WTC11 (cell line): ENCODE measurements at regions not wholly inside any gene's neighbourhood (a gene's known extent, or its start where the extent isn't known, plus 50 kb on each side); places are given as distances from the start of the nearest gene placed in this dataset.

ENCODE experiments used
- ATAC-seq: fragments of 200-7000 bp; cut with Tn5 transposase; 2 replicates; pipeline ENCODE4 v1.10.0; 2021; ENCODE audit warnings: mild to moderate bottlenecking, moderate library complexity
- CTCF ChIA-PET: fragments of 300-600 bp; sonication (Branson Sonifier 250); formaldehyde crosslinking; loops from one replicate; lab custom pipeline; 2021; ENCODE audit warnings: antibody characterized with exemption; lab: Charles Lee
- POLR2A ChIA-PET: fragments of 350-600 bp; sonication (Branson Sonifier 250); formaldehyde crosslinking; loops from one replicate; lab custom pipeline; 2021; ENCODE audit warnings: antibody characterized with exemption; lab: Charles Lee
- DNase-seq: peaks from one replicate; pipeline ENCODE4 v3.0.0; 2021; ENCODE audit warnings: low spot score
- H3K27ac Mint-ChIP-seq: 2 replicates; pipeline ENCODE4 v1.8.0; 2021; ENCODE audit warnings: mixed read lengths
- H3K27me3 Mint-ChIP-seq: 2 replicates; pipeline ENCODE4 v1.8.0; 2021; ENCODE audit warnings: low read depth, mild to moderate bottlenecking, moderate library complexity, mixed read lengths
- H3K36me3 Mint-ChIP-seq: 2 replicates; pipeline ENCODE4 v1.8.0; 2021; ENCODE audit warnings: mixed read lengths
- H3K4me1 Mint-ChIP-seq: 2 replicates; pipeline ENCODE4 v1.8.0; 2022; ENCODE audit warnings: mixed read lengths
- H3K4me3 Mint-ChIP-seq: 2 replicates; pipeline ENCODE4 v1.8.0; 2021; ENCODE audit warnings: mild to moderate bottlenecking, moderate library complexity, mixed read lengths
- H3K9me3 Mint-ChIP-seq: 2 replicates; pipeline ENCODE4 v1.8.0; 2021; ENCODE audit warnings: mixed read lengths
- EMX1 ChIP-seq: fragments of 250-450 bp; sonication (Bioruptor Pico); IDR thresholded peaks from 2 replicates; pipeline ENCODE4 v1.8.0; 2021; ENCODE audit warnings: mild to moderate bottlenecking
- ETV6 ChIP-seq: sonication (generic); formaldehyde crosslinking; IDR thresholded peaks from 2 replicates; pipeline ENCODE4 v1.8.1; 2022; ENCODE audit warnings: mild to moderate bottlenecking, missing genetic modification reagents
- FOXJ3 ChIP-seq: sonication (generic); formaldehyde crosslinking; IDR thresholded peaks from 2 replicates; pipeline ENCODE4 v1.9.0; 2021; ENCODE audit warnings: missing genetic modification reagents, mild to moderate bottlenecking, borderline replicate concordance
- FOXK1 ChIP-seq: sonication (generic); formaldehyde crosslinking; IDR thresholded peaks from 2 replicates; pipeline ENCODE4 v1.8.0; 2022; ENCODE audit warnings: mild to moderate bottlenecking, moderate library complexity, missing genetic modification reagents
- GABPB1 ChIP-seq: sonication (generic); formaldehyde crosslinking; IDR thresholded peaks from 2 replicates; pipeline ENCODE4 v1.8.1; 2023; ENCODE audit warnings: mild to moderate bottlenecking, missing genetic modification reagents
- GRHL2 ChIP-seq: fragments of 250-450 bp; sonication (Bioruptor Pico); IDR thresholded peaks from 2 replicates; pipeline ENCODE4 v1.8.0; 2022; ENCODE audit warnings: mild to moderate bottlenecking, moderate library complexity; ENCODE audit not compliant: insufficient replicate concordance, severe bottlenecking
- NFE2L1 ChIP-seq: sonication (generic); formaldehyde crosslinking; IDR thresholded peaks from 2 replicates; pipeline ENCODE4 v1.8.1; 2023; ENCODE audit warnings: missing genetic modification reagents
- NR1H2 ChIP-seq: sonication (generic); formaldehyde crosslinking; IDR thresholded peaks from 2 replicates; pipeline ENCODE4 v1.9.0; 2021; ENCODE audit warnings: mild to moderate bottlenecking, moderate library complexity, missing genetic modification reagents
- PRRX2 ChIP-seq: fragments of 250-450 bp; sonication (Bioruptor Pico); IDR thresholded peaks from 2 replicates; pipeline ENCODE4 v1.8.0; 2021; ENCODE audit warnings: mild to moderate bottlenecking
- SMAD3 ChIP-seq: sonication (generic); formaldehyde crosslinking; IDR thresholded peaks from 2 replicates; pipeline ENCODE4 v1.8.0; 2022; ENCODE audit warnings: missing genetic modification reagents, mild to moderate bottlenecking, borderline replicate concordance
- TEAD1 ChIP-seq: sonication (generic); formaldehyde crosslinking; IDR thresholded peaks from 2 replicates; pipeline ENCODE4 v1.8.0; 2022; ENCODE audit warnings: mild to moderate bottlenecking, missing genetic modification reagents
- USF2 ChIP-seq: sonication (generic); formaldehyde crosslinking; IDR thresholded peaks from 2 replicates; pipeline ENCODE4 v1.8.1; 2023; ENCODE audit warnings: mild to moderate bottlenecking, missing genetic modification reagents, moderate library complexity
- ZNF121 ChIP-seq: sonication (generic); formaldehyde crosslinking; IDR thresholded peaks from 2 replicates; pipeline ENCODE4 v1.8.0; 2023; ENCODE audit warnings: missing genetic modification reagents
- ZNF138 ChIP-seq: sonication (generic); formaldehyde crosslinking; conservative IDR thresholded peaks from 2 replicates; pipeline ENCODE4 v1.8.1; 2022; ENCODE audit warnings: mild to moderate bottlenecking, moderate library complexity, missing genetic modification reagents
- ZNF317 ChIP-seq: sonication (generic); formaldehyde crosslinking; IDR thresholded peaks from 2 replicates; pipeline ENCODE4 v1.8.1; 2023; ENCODE audit warnings: low read depth, mild to moderate bottlenecking, moderate library complexity, missing genetic modification reagents, borderline replicate concordance
- ZNF416 ChIP-seq: fragments of 250-450 bp; sonication (Bioruptor Pico); IDR thresholded peaks from 2 replicates; pipeline ENCODE4 v1.9.0; 2021; ENCODE audit warnings: mild to moderate bottlenecking, inconsistent platforms
- TF ChIP-seq, protein P1 (sequence below): fragments of 200-600 bp; IDR thresholded peaks from 2 replicates; pipeline ENCODE4 v1.8.0; 2022; ENCODE audit warnings: antibody characterized with exemption
- TF ChIP-seq, protein P2 (sequence below): fragments of 250-450 bp; sonication (Bioruptor Pico); IDR thresholded peaks from 2 replicates; pipeline ENCODE4 v1.8.0; 2021; ENCODE audit warnings: mild to moderate bottlenecking
- TF ChIP-seq, protein P3 (sequence below): sonication (generic); formaldehyde crosslinking; IDR thresholded peaks from 2 replicates; pipeline ENCODE4 v1.8.1; 2022; ENCODE audit warnings: missing genetic modification reagents, borderline replicate concordance
- TF ChIP-seq, protein P4 (sequence below): sonication (generic); formaldehyde crosslinking; IDR thresholded peaks from 2 replicates; pipeline ENCODE4 v1.8.1; 2023; ENCODE audit warnings: mild to moderate bottlenecking, missing genetic modification reagents, moderate library complexity
- TF ChIP-seq, protein P5 (sequence below): sonication (generic); formaldehyde crosslinking; IDR thresholded peaks from 2 replicates; pipeline ENCODE4 v1.8.0; 2023; ENCODE audit warnings: missing genetic modification reagents, mild to moderate bottlenecking, borderline replicate concordance

- TF ChIP-seq ZNF416 (CRISPR knock-in tag) (no peak), SMAD3 (no peak), ETV6 (CRISPR knock-in tag) (no peak), EMX1 (CRISPR knock-in tag) (no peak), NR1H2 (CRISPR knock-in tag) (no peak), ZNF317 (CRISPR knock-in tag) (no peak), FOXK1 (CRISPR knock-in tag) (no peak)
- TF ChIP-seq, protein P1, sequence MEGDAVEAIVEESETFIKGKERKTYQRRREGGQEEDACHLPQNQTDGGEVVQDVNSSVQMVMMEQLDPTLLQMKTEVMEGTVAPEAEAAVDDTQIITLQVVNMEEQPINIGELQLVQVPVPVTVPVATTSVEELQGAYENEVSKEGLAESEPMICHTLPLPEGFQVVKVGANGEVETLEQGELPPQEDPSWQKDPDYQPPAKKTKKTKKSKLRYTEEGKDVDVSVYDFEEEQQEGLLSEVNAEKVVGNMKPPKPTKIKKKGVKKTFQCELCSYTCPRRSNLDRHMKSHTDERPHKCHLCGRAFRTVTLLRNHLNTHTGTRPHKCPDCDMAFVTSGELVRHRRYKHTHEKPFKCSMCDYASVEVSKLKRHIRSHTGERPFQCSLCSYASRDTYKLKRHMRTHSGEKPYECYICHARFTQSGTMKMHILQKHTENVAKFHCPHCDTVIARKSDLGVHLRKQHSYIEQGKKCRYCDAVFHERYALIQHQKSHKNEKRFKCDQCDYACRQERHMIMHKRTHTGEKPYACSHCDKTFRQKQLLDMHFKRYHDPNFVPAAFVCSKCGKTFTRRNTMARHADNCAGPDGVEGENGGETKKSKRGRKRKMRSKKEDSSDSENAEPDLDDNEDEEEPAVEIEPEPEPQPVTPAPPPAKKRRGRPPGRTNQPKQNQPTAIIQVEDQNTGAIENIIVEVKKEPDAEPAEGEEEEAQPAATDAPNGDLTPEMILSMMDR, result no peak
- TF ChIP-seq, all 79 proteins: peak for 0
Measured at GRCh38 chrY:13091575-13091974, 186.9 kb downstream of the DDX3Y start (continued).

DNA sequence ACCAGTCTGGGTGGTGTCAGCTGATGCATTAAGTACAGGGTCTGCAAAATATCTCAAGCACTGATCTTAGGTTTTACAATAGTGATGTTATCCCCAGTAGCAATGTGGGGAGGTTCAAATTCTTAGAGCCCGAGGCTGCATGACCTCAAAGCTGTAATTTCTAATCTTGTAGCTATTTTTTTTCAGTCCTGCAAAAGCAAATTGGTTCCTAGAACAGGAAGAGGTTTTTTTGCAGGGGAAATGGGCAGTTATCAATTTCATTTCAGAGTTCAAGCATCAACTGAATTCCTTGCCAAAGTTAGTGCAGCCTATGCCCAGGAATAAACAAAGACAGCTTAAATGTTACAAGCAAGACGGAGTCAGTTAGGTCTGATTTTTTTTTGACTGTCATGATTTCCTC lies 188.3 kb downstream of the DDX3Y start:
- no peak; the same call in 1 of the 2 replicates for ATAC-seq
- H3K36me3 Mint-ChIP-seq, result peaks cover 31% of the 10 kb centered on the region

GRCh38 chrY:13093461-13093860 lies 188.8 kb downstream of the DDX3Y start:
- H3K9me3 Mint-ChIP-seq, result peaks cover 28% of the 10 kb centered on the region
- H3K4me1 Mint-ChIP-seq, result peaks cover 54% of the 10 kb centered on the region
- peaks cover 30% of the 10 kb centered on the region for H3K36me3 Mint-ChIP-seq
- H3K27me3 Mint-ChIP-seq, result no peaks in the 10 kb centered on the region
- peak; percentile 46; the same call in 1 of the 2 replicates for TF ChIP-seq USF2 (CRISPR knock-in tag)
- TF ChIP-seq GABPB1, result no peak
- TF ChIP-seq, all 79 proteins: peak for 1
- ChIA-PET CTCF (interaction anchor here (1.0 to 1.2 kb wide), 2 partner anchors 131 to 167 kb away, joined by 3 read pairs; no protein-coding TSS in a partner anchor), POLR2A (no interaction called here)
- DNase-seq, result no peak
- H3K27ac Mint-ChIP-seq, result peak overlapping the region; percentile 100
- peak; percentile 83 for ATAC-seq
- H3K4me3 Mint-ChIP-seq, result 0 out of 2 replicates have a peak overlapping the region, but pooled peaks have one; percentile 45

More for the DNA sequence above, 188.3 kb downstream of the DDX3Y start:
- DNase-seq, result no peak
- Mint-ChIP-seq H3K4me1 (peaks cover 50% of the 10 kb centered on the region), H3K9me3 (peaks cover 30% of the 10 kb centered on the region), H3K27ac (peak overlapping the region; percentile 98), H3K27me3 (no peaks in the 10 kb centered on the region), H3K4me3 (no peak overlapping the region)
- CTCF ChIA-PET, result interaction anchor here (1.0 to 1.2 kb wide), 2 partner anchors 131 to 166 kb away, joined by 3 read pairs; no protein-coding TSS in a partner anchor
- POLR2A ChIA-PET, result no interaction called here
- TF ChIP-seq EMX1 (CRISPR knock-in tag) (no peak), PRRX2 (no peak), ZNF121 (CRISPR knock-in tag) (no peak), TEAD1 (CRISPR knock-in tag) (no peak)
- TF ChIP-seq, protein P2, sequence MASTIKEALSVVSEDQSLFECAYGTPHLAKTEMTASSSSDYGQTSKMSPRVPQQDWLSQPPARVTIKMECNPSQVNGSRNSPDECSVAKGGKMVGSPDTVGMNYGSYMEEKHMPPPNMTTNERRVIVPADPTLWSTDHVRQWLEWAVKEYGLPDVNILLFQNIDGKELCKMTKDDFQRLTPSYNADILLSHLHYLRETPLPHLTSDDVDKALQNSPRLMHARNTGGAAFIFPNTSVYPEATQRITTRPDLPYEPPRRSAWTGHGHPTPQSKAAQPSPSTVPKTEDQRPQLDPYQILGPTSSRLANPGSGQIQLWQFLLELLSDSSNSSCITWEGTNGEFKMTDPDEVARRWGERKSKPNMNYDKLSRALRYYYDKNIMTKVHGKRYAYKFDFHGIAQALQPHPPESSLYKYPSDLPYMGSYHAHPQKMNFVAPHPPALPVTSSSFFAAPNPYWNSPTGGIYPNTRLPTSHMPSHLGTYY (CRISPR knock-in tag), result no peak

GRCh38 chrY:13094411-13094810 lies 189.7 kb downstream of the DDX3Y start:
- Mint-ChIP-seq H3K27ac (peak overlapping the region; percentile 100), H3K27me3 (no peaks in the 10 kb centered on the region), H3K9me3 (peaks cover 28% of the 10 kb centered on the region), H3K4me1 (peaks cover 54% of the 10 kb centered on the region), H3K36me3 (peaks cover 23% of the 10 kb centered on the region), H3K4me3 (no peak overlapping the region)
- ChIA-PET POLR2A (no interaction called here), CTCF (no interaction called here)
- ATAC-seq, result peak; percentile 40; the same call in 1 of the 2 replicates
- no peak for DNase-seq
- TF ChIP-seq NFE2L1, result no peak
- TF ChIP-seq, protein P3, sequence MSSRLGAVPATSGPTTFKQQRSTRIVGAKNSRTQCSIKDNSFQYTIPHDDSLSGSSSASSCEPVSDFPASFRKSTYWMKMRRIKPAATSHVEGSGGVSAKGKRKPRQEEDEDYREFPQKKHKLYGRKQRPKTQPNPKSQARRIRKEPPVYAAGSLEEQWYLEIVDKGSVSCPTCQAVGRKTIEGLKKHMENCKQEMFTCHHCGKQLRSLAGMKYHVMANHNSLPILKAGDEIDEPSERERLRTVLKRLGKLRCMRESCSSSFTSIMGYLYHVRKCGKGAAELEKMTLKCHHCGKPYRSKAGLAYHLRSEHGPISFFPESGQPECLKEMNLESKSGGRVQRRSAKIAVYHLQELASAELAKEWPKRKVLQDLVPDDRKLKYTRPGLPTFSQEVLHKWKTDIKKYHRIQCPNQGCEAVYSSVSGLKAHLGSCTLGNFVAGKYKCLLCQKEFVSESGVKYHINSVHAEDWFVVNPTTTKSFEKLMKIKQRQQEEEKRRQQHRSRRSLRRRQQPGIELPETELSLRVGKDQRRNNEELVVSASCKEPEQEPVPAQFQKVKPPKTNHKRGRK, result no peak
- TF ChIP-seq GRHL2 (CRISPR knock-in tag), result no peak
- TF ChIP-seq, protein P4, sequence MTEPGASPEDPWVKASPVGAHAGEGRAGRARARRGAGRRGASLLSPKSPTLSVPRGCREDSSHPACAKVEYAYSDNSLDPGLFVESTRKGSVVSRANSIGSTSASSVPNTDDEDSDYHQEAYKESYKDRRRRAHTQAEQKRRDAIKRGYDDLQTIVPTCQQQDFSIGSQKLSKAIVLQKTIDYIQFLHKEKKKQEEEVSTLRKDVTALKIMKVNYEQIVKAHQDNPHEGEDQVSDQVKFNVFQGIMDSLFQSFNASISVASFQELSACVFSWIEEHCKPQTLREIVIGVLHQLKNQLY (CRISPR knock-in tag), result no peak
- TF ChIP-seq, protein P5, sequence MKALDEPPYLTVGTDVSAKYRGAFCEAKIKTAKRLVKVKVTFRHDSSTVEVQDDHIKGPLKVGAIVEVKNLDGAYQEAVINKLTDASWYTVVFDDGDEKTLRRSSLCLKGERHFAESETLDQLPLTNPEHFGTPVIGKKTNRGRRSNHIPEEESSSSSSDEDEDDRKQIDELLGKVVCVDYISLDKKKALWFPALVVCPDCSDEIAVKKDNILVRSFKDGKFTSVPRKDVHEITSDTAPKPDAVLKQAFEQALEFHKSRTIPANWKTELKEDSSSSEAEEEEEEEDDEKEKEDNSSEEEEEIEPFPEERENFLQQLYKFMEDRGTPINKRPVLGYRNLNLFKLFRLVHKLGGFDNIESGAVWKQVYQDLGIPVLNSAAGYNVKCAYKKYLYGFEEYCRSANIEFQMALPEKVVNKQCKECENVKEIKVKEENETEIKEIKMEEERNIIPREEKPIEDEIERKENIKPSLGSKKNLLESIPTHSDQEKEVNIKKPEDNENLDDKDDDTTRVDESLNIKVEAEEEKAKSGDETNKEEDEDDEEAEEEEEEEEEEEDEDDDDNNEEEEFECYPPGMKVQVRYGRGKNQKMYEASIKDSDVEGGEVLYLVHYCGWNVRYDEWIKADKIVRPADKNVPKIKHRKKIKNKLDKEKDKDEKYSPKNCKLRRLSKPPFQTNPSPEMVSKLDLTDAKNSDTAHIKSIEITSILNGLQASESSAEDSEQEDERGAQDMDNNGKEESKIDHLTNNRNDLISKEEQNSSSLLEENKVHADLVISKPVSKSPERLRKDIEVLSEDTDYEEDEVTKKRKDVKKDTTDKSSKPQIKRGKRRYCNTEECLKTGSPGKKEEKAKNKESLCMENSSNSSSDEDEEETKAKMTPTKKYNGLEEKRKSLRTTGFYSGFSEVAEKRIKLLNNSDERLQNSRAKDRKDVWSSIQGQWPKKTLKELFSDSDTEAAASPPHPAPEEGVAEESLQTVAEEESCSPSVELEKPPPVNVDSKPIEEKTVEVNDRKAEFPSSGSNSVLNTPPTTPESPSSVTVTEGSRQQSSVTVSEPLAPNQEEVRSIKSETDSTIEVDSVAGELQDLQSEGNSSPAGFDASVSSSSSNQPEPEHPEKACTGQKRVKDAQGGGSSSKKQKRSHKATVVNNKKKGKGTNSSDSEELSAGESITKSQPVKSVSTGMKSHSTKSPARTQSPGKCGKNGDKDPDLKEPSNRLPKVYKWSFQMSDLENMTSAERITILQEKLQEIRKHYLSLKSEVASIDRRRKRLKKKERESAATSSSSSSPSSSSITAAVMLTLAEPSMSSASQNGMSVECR, result no peak
- TF ChIP-seq ZNF138 (CRISPR knock-in tag), result no peak
- no peak for TF ChIP-seq GABPB1
- no peak for TF ChIP-seq ZNF121 (CRISPR knock-in tag)
- TF ChIP-seq FOXJ3, result no peak
